ENCODE measurements at regions not wholly inside any gene's neighbourhood (a gene's known extent, or its start where the extent isn't known, plus 50 kb on each side); places are given as distances from the start of the nearest gene placed in this dataset.

DNA sequence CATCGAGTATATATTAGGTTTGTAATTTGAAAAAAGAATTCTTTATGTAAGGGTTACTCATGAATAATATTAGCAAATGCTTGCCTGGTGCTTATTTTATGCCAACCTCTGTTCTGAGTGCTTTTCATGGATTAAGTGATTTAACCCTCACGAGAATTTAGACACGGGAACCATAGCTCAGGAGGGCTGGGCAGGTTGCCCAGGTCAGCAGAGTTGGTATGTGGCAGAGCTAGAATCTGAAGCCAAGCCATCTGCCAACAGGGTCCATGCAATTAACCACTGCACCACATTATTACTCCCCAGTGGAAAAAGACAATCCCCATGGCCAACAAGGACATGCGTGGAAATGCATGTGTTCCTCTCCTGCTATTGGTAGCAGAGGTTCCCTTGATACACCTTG is 345.6 kb downstream of the CDC5L start:
- H3K9me3 Mint-ChIP-seq: no peaks in the 10 kb centered on the region
- Histone ChIP-seq H3K4me1 (ENCODE audit: insufficient read depth, low read length) (no peaks in the 10 kb centered on the region), H3K4me3 (ENCODE audit: low read length) (no peak overlapping the region), H3K9me3 (ENCODE audit: control insufficient read depth in 1 of 2, insufficient read depth in 1 of 2, low read length in 2 of 2) (no peaks in the 10 kb centered on the region), H3K27me3 (ENCODE audit: control insufficient read depth in 1 of 2, insufficient read depth in 2 of 2, low read length in 2 of 2) (no peaks in the 10 kb centered on the region), H3K27ac (ENCODE audit: low read depth in 1 of 2, low read length in 2 of 2) (no peak overlapping the region), H3K36me3 (ENCODE audit: insufficient read depth, low read length) (no peaks in the 10 kb centered on the region)
- DNase-seq (no peak), ATAC-seq (ENCODE audit: poor library complexity) (no peak)
- H3K27ac Mint-ChIP-seq: no peak overlapping the region
- ChIA-PET POLR2A (no interaction called here), CTCF (no interaction called here)
- intact Hi-C loops (cut with DNase I, micrococcal nuclease): no loop called here
- no peaks in the 10 kb centered on the region for H3K36me3 Mint-ChIP-seq (ENCODE audit: low read depth)
- TF ChIP-seq, protein P1, sequence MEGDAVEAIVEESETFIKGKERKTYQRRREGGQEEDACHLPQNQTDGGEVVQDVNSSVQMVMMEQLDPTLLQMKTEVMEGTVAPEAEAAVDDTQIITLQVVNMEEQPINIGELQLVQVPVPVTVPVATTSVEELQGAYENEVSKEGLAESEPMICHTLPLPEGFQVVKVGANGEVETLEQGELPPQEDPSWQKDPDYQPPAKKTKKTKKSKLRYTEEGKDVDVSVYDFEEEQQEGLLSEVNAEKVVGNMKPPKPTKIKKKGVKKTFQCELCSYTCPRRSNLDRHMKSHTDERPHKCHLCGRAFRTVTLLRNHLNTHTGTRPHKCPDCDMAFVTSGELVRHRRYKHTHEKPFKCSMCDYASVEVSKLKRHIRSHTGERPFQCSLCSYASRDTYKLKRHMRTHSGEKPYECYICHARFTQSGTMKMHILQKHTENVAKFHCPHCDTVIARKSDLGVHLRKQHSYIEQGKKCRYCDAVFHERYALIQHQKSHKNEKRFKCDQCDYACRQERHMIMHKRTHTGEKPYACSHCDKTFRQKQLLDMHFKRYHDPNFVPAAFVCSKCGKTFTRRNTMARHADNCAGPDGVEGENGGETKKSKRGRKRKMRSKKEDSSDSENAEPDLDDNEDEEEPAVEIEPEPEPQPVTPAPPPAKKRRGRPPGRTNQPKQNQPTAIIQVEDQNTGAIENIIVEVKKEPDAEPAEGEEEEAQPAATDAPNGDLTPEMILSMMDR (IDR thresholded peaks at IDR 0.05): no peak
- no peak overlapping the region for H3K4me3 Mint-ChIP-seq
- no peaks in the 10 kb centered on the region for H3K4me1 Mint-ChIP-seq (ENCODE audit: low read depth)
- H3K27me3 Mint-ChIP-seq: no peaks in the 10 kb centered on the region

DNA sequence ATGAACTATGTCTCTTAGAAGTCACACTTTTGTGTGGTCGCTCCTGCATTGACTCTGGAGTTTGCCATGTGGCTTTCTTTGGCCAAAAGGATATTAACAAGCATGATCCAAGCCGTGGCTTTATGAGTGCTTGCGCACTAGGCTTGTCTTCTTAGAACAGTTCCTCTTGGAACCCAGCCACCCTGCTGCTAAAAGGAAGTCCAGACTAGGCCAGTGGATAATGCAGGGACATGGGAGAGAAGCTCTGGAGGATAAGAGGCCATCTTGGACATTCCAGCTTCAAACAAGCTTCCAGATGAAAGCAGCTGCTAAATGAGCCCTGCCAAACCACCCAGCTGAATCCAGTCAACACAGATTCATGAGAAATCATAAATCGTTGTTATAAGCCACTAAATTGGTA is 346.4 kb downstream of the CDC5L start:
- Histone ChIP-seq H3K4me1 (ENCODE audit: insufficient read depth, low read length) (no peaks in the 10 kb centered on the region), H3K27ac (ENCODE audit: low read depth in 1 of 2, low read length in 2 of 2) (no peak overlapping the region), H3K36me3 (ENCODE audit: insufficient read depth, low read length) (no peaks in the 10 kb centered on the region), H3K27me3 (ENCODE audit: control insufficient read depth in 1 of 2, insufficient read depth in 2 of 2, low read length in 2 of 2) (no peaks in the 10 kb centered on the region), H3K9me3 (ENCODE audit: control insufficient read depth in 1 of 2, insufficient read depth in 1 of 2, low read length in 2 of 2) (no peaks in the 10 kb centered on the region), H3K4me3 (ENCODE audit: low read length) (no peak overlapping the region)
- no peaks in the 10 kb centered on the region for H3K9me3 Mint-ChIP-seq
- H3K4me3 Mint-ChIP-seq: no peak overlapping the region
- H3K36me3 Mint-ChIP-seq (ENCODE audit: low read depth): no peaks in the 10 kb centered on the region
- DNase-seq: no peak
- no peaks in the 10 kb centered on the region for H3K4me1 Mint-ChIP-seq (ENCODE audit: low read depth)
- intact Hi-C loops (cut with DNase I, micrococcal nuclease): no loop called here
- TF ChIP-seq, protein P1 (IDR thresholded peaks at IDR 0.05): no peak
- ChIA-PET CTCF (no interaction called here), POLR2A (no interaction called here)
- ATAC-seq (ENCODE audit: poor library complexity): no peak
- H3K27me3 Mint-ChIP-seq: no peaks in the 10 kb centered on the region
- no peak overlapping the region for H3K27ac Mint-ChIP-seq

DNA sequence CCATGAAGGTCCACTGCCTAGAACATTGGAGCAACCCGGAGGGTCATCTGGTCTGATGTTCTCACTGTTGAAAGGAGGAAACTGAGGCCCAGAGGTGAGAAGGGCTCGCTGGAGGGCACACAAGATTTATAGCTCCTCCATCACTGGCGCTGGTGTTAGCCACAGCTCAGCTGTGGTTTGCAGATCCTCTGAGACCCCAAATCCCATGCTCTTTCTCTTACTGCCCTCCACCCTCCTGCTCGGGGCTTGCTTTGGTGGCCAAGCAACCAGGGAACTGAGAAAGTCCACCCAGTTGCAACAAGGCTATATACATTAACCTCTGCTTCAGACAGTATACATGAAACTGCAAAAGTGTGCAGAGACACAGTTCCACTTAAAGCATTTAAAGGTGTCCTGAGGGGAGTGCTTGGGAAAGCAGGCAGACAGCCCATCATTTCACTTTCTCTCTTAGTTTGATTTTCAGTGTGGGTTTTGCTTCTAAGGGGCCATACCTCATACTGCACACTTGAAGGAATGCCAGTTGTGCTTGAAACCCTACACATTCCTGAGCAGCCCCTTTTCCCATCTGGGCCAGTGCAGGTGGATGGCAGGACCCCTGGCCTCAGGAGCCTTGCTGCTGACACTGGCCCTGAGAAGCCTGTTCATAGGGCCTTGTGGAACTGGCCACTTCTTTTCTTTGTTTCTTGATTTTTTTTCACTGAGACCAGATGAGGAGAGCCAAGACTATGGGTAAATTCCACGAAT is 347.6 kb downstream of the CDC5L start:
- DNase-seq (no peak), ATAC-seq (ENCODE audit: poor library complexity) (no peak)
- Histone ChIP-seq H3K27ac (ENCODE audit: low read depth in 1 of 2, low read length in 2 of 2) (no peak overlapping the region), H3K27me3 (ENCODE audit: control insufficient read depth in 1 of 2, insufficient read depth in 2 of 2, low read length in 2 of 2) (no peaks in the 10 kb centered on the region), H3K9me3 (ENCODE audit: control insufficient read depth in 1 of 2, insufficient read depth in 1 of 2, low read length in 2 of 2) (no peaks in the 10 kb centered on the region), H3K4me3 (ENCODE audit: low read length) (no peak overlapping the region), H3K4me1 (ENCODE audit: insufficient read depth, low read length) (no peaks in the 10 kb centered on the region), H3K36me3 (ENCODE audit: insufficient read depth, low read length) (no peaks in the 10 kb centered on the region)
- intact Hi-C loops (cut with DNase I, micrococcal nuclease): no loop called here
- TF ChIP-seq, protein P1 (IDR thresholded peaks at IDR 0.05): no peak
- ChIA-PET POLR2A (no interaction called here), CTCF (no interaction called here)
- no peaks in the 10 kb centered on the region for H3K4me1 Mint-ChIP-seq (ENCODE audit: low read depth)
- H3K36me3 Mint-ChIP-seq (ENCODE audit: low read depth): no peaks in the 10 kb centered on the region
- H3K4me3 Mint-ChIP-seq: no peak overlapping the region
- no peaks in the 10 kb centered on the region for H3K27me3 Mint-ChIP-seq
- H3K27ac Mint-ChIP-seq: no peak overlapping the region
- H3K9me3 Mint-ChIP-seq: no peaks in the 10 kb centered on the region
